H1 (cell line): ENCODE measurements at regions not wholly inside any gene's neighbourhood (a gene's known extent, or its start where the extent isn't known, plus 50 kb on each side); places are given as distances from the start of the nearest gene placed in this dataset.

Experiments
- EZH2 ChIP-seq: fragments of 200-600 bp; sonication (generic); IDR thresholded peaks from 2 replicates; pipeline ENCODE4 v1.7.1; 2012; ENCODE audit warnings: low read depth, mild to moderate bottlenecking, moderate library complexity, low read length, inconsistent platforms; ENCODE audit not compliant: severe bottlenecking
- TCF12 ChIP-seq: IDR thresholded peaks from 2 replicates; pipeline ENCODE4 v1.6.1; 2011; ENCODE audit warnings: low read depth, mild to moderate bottlenecking, low read length
- TF ChIP-seq, protein P1 (sequence below), 3 experiments: IDR thresholded peaks; 1 replicate in 2 of 3; 2 replicates in 1 of 3; pipeline versions ENCODE4 v1.5.1 to v1.6.1; 2011; ENCODE audit warnings: low read length in 3 of 3, mild to moderate bottlenecking in 3 of 3, inconsistent platforms in 2 of 3, low read depth in 1 of 3, moderate library complexity in 1 of 3; ENCODE audit not compliant: insufficient read depth in 1 of 3; ENCODE audit errors: control extremely low read depth in 1 of 3

- TF ChIP-seq, protein P1, sequence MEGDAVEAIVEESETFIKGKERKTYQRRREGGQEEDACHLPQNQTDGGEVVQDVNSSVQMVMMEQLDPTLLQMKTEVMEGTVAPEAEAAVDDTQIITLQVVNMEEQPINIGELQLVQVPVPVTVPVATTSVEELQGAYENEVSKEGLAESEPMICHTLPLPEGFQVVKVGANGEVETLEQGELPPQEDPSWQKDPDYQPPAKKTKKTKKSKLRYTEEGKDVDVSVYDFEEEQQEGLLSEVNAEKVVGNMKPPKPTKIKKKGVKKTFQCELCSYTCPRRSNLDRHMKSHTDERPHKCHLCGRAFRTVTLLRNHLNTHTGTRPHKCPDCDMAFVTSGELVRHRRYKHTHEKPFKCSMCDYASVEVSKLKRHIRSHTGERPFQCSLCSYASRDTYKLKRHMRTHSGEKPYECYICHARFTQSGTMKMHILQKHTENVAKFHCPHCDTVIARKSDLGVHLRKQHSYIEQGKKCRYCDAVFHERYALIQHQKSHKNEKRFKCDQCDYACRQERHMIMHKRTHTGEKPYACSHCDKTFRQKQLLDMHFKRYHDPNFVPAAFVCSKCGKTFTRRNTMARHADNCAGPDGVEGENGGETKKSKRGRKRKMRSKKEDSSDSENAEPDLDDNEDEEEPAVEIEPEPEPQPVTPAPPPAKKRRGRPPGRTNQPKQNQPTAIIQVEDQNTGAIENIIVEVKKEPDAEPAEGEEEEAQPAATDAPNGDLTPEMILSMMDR (IDR thresholded peaks at IDR 0.05; ENCODE audit: control extremely low read depth in 1 of 3, insufficient read depth in 1 of 3, low read depth in 1 of 3, low read length in 3 of 3) = no peak
- TF ChIP-seq EZH2 (no peak), TCF12 (no peak)
These were observed 337.6 kb downstream of the PCDH18 start for GRCh38 chr4:137194670-137195069.
